Activated CD4-positive, alpha-beta memory T cell treated with anti-CD3 and anti-CD28 coated beads, Interleukin-2, amount 10 ng/mL, durations not matched to agents 7 days and 5 days (primary cell): ENCODE measurements at regions not wholly inside any gene's neighbourhood (a gene's known extent, or its start where the extent isn't known, plus 50 kb on each side); places are given as distances from the start of the nearest gene placed in this dataset.
A peak's percentile ranks its signal among the peaks of the same experiment; 100 is the strongest.

Experiments used
- CTCF ChIA-PET: fragments of 350-600 bp; sonication (Branson Sonifier 250); formaldehyde crosslinking; loops from one replicate; lab custom pipeline; 2021; ENCODE audit warnings: antibody characterized with exemption, inconsistent platforms; lab: Charles Lee
- POLR2A ChIA-PET: fragments of 350-600 bp; sonication (Branson Sonifier 250); formaldehyde crosslinking; loops from one replicate; lab custom pipeline; 2021; ENCODE audit warnings: antibody characterized with exemption; lab: Charles Lee
- DNase-seq: peaks from one replicate; pipeline ENCODE4 v3.0.0-alpha.2; 2020
- H3K27ac Mint-ChIP-seq: one replicate; pipeline ENCODE4 v1.8.0; 2021; ENCODE audit warnings: mild to moderate bottlenecking, mixed read lengths
- H3K27me3 Mint-ChIP-seq: one replicate; pipeline ENCODE4 v1.8.0; 2021; ENCODE audit warnings: mixed read lengths
- H3K36me3 Mint-ChIP-seq: one replicate; pipeline ENCODE4 v1.8.0; 2021; ENCODE audit warnings: low read depth, mixed read lengths
- H3K4me1 Mint-ChIP-seq: one replicate; pipeline ENCODE4 v1.8.0; 2021; ENCODE audit warnings: mixed read lengths
- H3K4me3 Mint-ChIP-seq: one replicate; pipeline ENCODE4 v1.8.0; 2021; ENCODE audit warnings: mild to moderate bottlenecking, mixed read lengths
- H3K9me3 Mint-ChIP-seq: one replicate; pipeline ENCODE4 v1.8.0; 2021; ENCODE audit warnings: mixed read lengths

DNA sequence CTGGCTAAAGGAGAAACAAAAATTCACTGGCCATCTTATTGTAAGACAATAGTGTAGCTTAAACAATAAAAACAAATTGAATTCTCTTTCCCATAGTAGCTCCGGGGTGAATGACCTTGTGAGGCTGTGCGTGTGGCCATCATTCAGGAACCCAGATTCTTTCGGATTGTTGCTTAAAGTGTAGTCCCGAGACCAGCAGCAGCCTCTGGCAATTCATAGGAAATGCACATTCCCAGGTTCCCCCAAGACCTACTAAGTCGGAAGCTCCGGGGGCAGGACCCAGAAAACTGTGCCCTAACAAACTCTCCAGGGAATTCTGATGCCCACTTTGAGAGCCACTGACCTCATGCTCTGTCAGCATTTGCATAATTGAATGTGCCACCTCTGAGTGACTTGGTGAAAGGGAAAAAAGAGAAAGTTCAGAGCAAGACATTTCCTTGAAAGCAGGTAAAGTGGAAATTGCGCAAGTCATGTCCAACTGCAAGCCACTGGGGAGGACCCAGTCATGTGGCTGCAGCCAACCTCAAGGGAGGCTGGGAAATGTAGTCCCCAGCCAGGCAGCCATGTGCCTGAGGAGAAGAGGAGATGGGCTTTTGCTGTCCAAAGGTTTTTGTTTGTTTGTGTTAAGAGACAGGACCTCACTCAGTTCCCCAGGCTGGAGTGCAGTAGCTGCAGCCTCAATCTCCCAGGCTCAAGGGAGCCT, 50.7 kb upstream of the PNMA8B start:
- Mint-ChIP-seq H3K36me3 (no peaks in the 10 kb centered on the region), H3K27me3 (peaks cover 3% of the 10 kb centered on the region), H3K9me3 (peaks cover 18% of the 10 kb centered on the region), H3K27ac (no peak overlapping the region), H3K4me1 (peaks cover 4% of the 10 kb centered on the region), H3K4me3 (no peak overlapping the region)
- CTCF ChIA-PET = interaction anchor here (0.5 to 1.0 kb wide), 2 partner anchors 26 to 176 kb away, joined by 3 read pairs; no protein-coding TSS in a partner anchor
- DNase-seq = peak; percentile 31
- POLR2A ChIA-PET = no interaction called here

- Mint-ChIP-seq H3K27ac (no peak overlapping the region), H3K4me3 (no peak overlapping the region), H3K4me1 (peaks cover 4% of the 10 kb centered on the region), H3K9me3 (peaks cover 20% of the 10 kb centered on the region), H3K36me3 (peaks cover 2% of the 10 kb centered on the region), H3K27me3 (peaks cover 32% of the 10 kb centered on the region)
- ChIA-PET CTCF (interaction anchor here (0.6 to 2.1 kb wide), 5 partner anchors 8 to 1075 kb away, joined by 3 to 8 read pairs (median 4); no protein-coding TSS in a partner anchor), POLR2A (no interaction called here)
- no peak for DNase-seq
These were observed 50.4 kb upstream of the CALM3 start for GRCh38 chr19:46550684-46551083.

DNA sequence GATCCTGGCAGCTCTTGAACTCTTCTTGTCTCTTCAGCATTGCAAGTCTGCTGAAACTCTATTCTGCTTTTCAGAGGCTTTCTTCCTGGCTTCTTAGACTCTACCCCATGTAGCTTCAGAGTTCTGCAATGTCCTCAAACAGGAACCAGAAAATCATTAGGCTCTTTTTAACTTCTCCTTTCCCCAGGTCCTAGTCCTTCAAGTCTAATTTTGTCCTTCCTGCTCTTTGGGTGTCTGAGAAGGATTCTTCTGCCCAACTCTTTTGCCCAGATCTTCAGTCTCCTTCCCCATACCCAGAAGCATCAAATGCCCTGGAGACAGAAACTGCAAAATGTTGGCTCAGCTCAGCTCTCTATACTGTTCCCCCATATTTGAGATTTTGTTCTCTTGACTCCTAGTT, 50.0 kb upstream of the CALM3 start:
- Mint-ChIP-seq H3K9me3 (peaks cover 20% of the 10 kb centered on the region), H3K4me3 (no peak overlapping the region), H3K27ac (no peak overlapping the region), H3K36me3 (peaks cover 2% of the 10 kb centered on the region), H3K4me1 (peaks cover 3% of the 10 kb centered on the region), H3K27me3 (peaks cover 33% of the 10 kb centered on the region)
- CTCF ChIA-PET = interaction anchor here (0.6 to 2.1 kb wide), 4 partner anchors 8 to 1074 kb away, joined by 3 to 8 read pairs (median 4); no protein-coding TSS in a partner anchor
- POLR2A ChIA-PET = no interaction called here
- DNase-seq = no peak
